ENCODE measurements at regions not wholly inside any gene's neighbourhood (a gene's known extent, or its start where the extent isn't known, plus 50 kb on each side); places are given as distances from the start of the nearest gene placed in this dataset.

GRCh38 chr6:105940990-105941389, 145.1 kb upstream of the PRDM1 start:
- Histone ChIP-seq H3K4me2 (no peak overlapping the region), H3K9me3 (no peaks in the 10 kb centered on the region), H3K27ac (no peak overlapping the region), H3K4me3 (no peak overlapping the region), H3K4me1 (0 out of 3 replicates have a peak, but pooled peaks cover 3% of the 10 kb centered on the region)
- WGBS (ENCODE audit: missing lambda C conversion rate): 75% methylated on average over 2 of the region's 2 CpGs
- ChIA-PET POLR2A (no interaction called here), CTCF (no interaction called here)
- no peak for FAIRE-seq
- TF ChIP-seq USF2 (IDR thresholded peaks at IDR 0.05): no peak
- no peak for TF ChIP-seq BHLHE40 (IDR thresholded peaks at IDR 0.05; ENCODE audit: low read depth, low read length)
- TF ChIP-seq CHD2 (IDR thresholded peaks at IDR 0.05; ENCODE audit: low read length, partially characterized antibody): no peak
- no peak for TF ChIP-seq NPAS2 (CRISPR knock-in tag; IDR thresholded peaks at IDR 0.05; ENCODE audit: borderline replicate concordance)
- TF ChIP-seq GATA3 (IDR thresholded peaks at IDR 0.05; ENCODE audit: borderline replicate concordance): no peak
- no peak for TF ChIP-seq FOSL2 (IDR thresholded peaks at IDR 0.05)
- TF ChIP-seq FOSL2 (CRISPR knock-in tag; IDR thresholded peaks at IDR 0.05): no peak
- no peak for TF ChIP-seq RAD21 (conservative IDR thresholded peaks at IDR 0.05 in 1 of 2, IDR thresholded peaks at IDR 0.05 in 1 of 2)
- TF ChIP-seq FOSB (CRISPR knock-in tag; IDR thresholded peaks at IDR 0.05): no peak
- TF ChIP-seq PBX3 (IDR thresholded peaks at IDR 0.05): no peak
- TF ChIP-seq ZFP36 (IDR thresholded peaks at IDR 0.05; ENCODE audit: borderline replicate concordance, partially characterized antibody): no peak
- no peak for TF ChIP-seq CEBPB (IDR thresholded peaks at IDR 0.05)
- TF ChIP-seq BCL3 (IDR thresholded peaks at IDR 0.05): no peak
- TF ChIP-seq RNF2 (IDR thresholded peaks at IDR 0.05; ENCODE audit: borderline replicate concordance, low read depth): no peak
- TF ChIP-seq EHMT2 (IDR thresholded peaks at IDR 0.05; ENCODE audit: low read depth): no peak
- no peak for TF ChIP-seq KDM5A (IDR thresholded peaks at IDR 0.05)
- TF ChIP-seq JUN (IDR thresholded peaks at IDR 0.05): no peak
- DNase-seq (ENCODE audit: low read depth in 1 of 2, low spot score in 1 of 2): no peak
- no peak for ATAC-seq

DNA sequence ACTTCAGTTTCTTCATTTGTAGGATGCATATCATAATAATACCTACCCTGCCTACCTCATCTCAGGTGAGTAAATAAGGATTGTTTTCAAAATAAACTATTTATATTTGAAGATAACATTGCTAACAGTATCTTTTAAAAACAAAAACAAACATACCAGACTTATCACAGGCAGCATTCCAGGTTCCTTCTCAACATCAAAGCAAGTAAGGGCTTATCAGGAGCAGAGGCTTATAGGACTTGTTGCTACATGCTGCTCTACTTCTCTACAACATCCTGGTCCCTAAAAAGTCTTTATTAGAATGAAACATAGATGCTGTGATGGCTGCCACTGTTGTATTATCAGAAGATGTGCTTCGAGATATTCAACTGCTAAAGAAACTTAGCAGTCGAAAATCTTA, 149.2 kb upstream of the PRDM1 start:
- CTCF ChIA-PET: no interaction called here
- Histone ChIP-seq H3K4me1 (0 out of 3 replicates have a peak, but pooled peaks cover 3% of the 10 kb centered on the region), H3K4me2 (no peak overlapping the region), H3K4me3 (no peak overlapping the region), H3K9me3 (no peaks in the 10 kb centered on the region), H3K27ac (no peak overlapping the region)
- no peak for TF ChIP-seq MYC (IDR thresholded peaks at IDR 0.05; ENCODE audit: borderline replicate concordance, low read length)
- no peak for TF ChIP-seq CTCF (IDR thresholded peaks at IDR 0.05)
- POLR2A ChIA-PET: interaction anchor here (0.5 kb wide), 1 partner anchor 10 kb away, joined by 5 read pairs; no protein-coding TSS in a partner anchor
- no peak for ATAC-seq
- FAIRE-seq: no peak
- DNase-seq (ENCODE audit: low read depth in 1 of 2, low spot score in 1 of 2): no peak
- 69% methylated on average over 2 of the region's 2 CpGs for WGBS (ENCODE audit: missing lambda C conversion rate)

GRCh38 chr6:105935416-105935815, 150.7 kb upstream of the PRDM1 start:
- Histone ChIP-seq H3K9me3 (no peaks in the 10 kb centered on the region), H3K4me3 (no peak overlapping the region), H3K27ac (no peak overlapping the region), H3K4me2 (no peak overlapping the region), H3K4me1 (no peaks in the 10 kb centered on the region)
- 78% methylated on average over 4 of the region's 4 CpGs for WGBS (ENCODE audit: missing lambda C conversion rate)
- DNase-seq (ENCODE audit: low read depth in 1 of 2, low spot score in 1 of 2) (no peak), ATAC-seq (no peak), FAIRE-seq (no peak)
- ChIA-PET CTCF (no interaction called here), POLR2A (no interaction called here)
- TF ChIP-seq BCL3 (IDR thresholded peaks at IDR 0.05): no peak
- TF ChIP-seq, protein P1, sequence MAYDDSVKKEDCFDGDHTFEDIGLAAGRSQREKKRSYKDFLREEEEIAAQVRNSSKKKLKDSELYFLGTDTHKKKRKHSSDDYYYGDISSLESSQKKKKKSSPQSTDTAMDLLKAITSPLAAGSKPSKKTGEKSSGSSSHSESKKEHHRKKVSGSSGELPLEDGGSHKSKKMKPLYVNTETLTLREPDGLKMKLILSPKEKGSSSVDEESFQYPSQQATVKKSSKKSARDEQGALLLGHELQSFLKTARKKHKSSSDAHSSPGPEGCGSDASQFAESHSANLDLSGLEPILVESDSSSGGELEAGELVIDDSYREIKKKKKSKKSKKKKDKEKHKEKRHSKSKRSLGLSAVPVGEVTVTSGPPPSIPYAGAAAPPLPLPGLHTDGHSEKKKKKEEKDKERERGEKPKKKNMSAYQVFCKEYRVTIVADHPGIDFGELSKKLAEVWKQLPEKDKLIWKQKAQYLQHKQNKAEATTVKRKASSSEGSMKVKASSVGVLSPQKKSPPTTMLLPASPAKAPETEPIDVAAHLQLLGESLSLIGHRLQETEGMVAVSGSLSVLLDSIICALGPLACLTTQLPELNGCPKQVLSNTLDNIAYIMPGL (CRISPR knock-in tag; IDR thresholded peaks at IDR 0.05; ENCODE audit: borderline replicate concordance): no peak
- TF ChIP-seq ZSCAN20 (CRISPR knock-in tag; IDR thresholded peaks at IDR 0.05): no peak
- no peak for TF ChIP-seq ZNF302 (CRISPR knock-in tag; IDR thresholded peaks at IDR 0.05)
- TF ChIP-seq BHLHE40 (IDR thresholded peaks at IDR 0.05; ENCODE audit: low read depth, low read length): no peak
- no peak for TF ChIP-seq TFCP2L1 (CRISPR knock-in tag; IDR thresholded peaks at IDR 0.05)
- TF ChIP-seq JUNB (IDR thresholded peaks at IDR 0.05): no peak
- no peak for TF ChIP-seq POLR2AphosphoS2 (conservative IDR thresholded peaks at IDR 0.05; ENCODE audit: low read length)
- no peak for TF ChIP-seq USF2 (IDR thresholded peaks at IDR 0.05)
- TF ChIP-seq RNF2 (IDR thresholded peaks at IDR 0.05; ENCODE audit: borderline replicate concordance, low read depth): no peak
- no peak for TF ChIP-seq EP300 (IDR thresholded peaks at IDR 0.05)
- no peak for TF ChIP-seq CEBPB (IDR thresholded peaks at IDR 0.05)
- TF ChIP-seq KDM5A (IDR thresholded peaks at IDR 0.05): no peak
